Stomach smooth muscle (tissue), 2 donors: ENCODE measurements at regions not wholly inside any gene's neighbourhood (a gene's known extent, or its start where the extent isn't known, plus 50 kb on each side); places are given as distances from the start of the nearest gene placed in this dataset.

Source experiments
- H3K27ac ChIP-seq: one replicate; pipeline ENCODE4 v1.7.0; 2013; ENCODE audit warnings: mild to moderate bottlenecking, low read length, inconsistent platforms
- H3K27me3 ChIP-seq, 2 donors: one replicate each; pipeline ENCODE4 v1.7.0; 2013; ENCODE audit warnings: low read length in 2 of 2; ENCODE audit not compliant: insufficient read depth in 2 of 2, control insufficient read depth in 1 of 2
- H3K36me3 ChIP-seq, 2 donors: one replicate each; pipeline ENCODE4 v1.7.0; 2013; ENCODE audit warnings: low read length in 2 of 2; ENCODE audit not compliant: control insufficient read depth in 2 of 2, insufficient read depth in 2 of 2
- H3K4me1 ChIP-seq: one replicate; pipeline ENCODE4 v1.7.0; 2013; ENCODE audit warnings: low read length; ENCODE audit not compliant: control insufficient read depth, insufficient read depth
- H3K4me3 ChIP-seq, 2 donors: one replicate each; pipeline ENCODE4 v1.7.0; 2013; ENCODE audit warnings: low read length in 2 of 2
- H3K9ac ChIP-seq, 2 donors: one replicate each; pipeline ENCODE4 v1.7.0; 2013; ENCODE audit warnings: low read length in 2 of 2, mild to moderate bottlenecking in 1 of 2
- H3K9me3 ChIP-seq, 2 donors: one replicate each; pipeline ENCODE4 v1.7.0; 2013; ENCODE audit warnings: low read length in 2 of 2; ENCODE audit not compliant: control insufficient read depth in 2 of 2
- donor health status: healthy.
- donor health status: Pancreatic carcinoma.

- Histone ChIP-seq H3K36me3 (no peaks in the 10 kb centered on the region), H3K9me3 (no peaks in the 10 kb centered on the region), H3K4me1 (no peaks in the 10 kb centered on the region), H3K27me3 (no peaks in the 10 kb centered on the region), H3K9ac (no peak overlapping the region), H3K27ac (no peak overlapping the region), H3K4me3 (no peak overlapping the region)
Measured at GRCh38 chr20:6562111-6562510, 205.4 kb upstream of the BMP2 start.

DNA sequence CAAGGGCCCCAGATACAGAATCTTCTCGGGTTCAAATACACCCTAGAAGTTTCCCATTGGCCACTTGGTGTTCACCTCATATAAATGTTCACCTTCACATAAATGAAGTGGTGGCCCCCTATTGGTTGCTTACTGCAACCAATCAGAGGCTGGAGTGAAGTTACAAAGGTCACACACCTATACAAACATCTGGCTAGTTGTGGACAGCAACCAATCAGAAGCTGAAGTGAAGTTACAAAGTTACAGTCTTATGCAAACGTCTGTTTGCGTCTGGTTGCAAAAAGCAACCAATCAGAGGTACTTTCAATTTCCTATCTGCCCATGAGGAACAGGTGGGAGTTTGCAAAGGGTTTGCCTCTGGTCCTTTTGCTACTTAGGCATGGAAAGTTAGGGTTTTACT is 206.5 kb upstream of the BMP2 start:
- Histone ChIP-seq H3K4me3 (no peak overlapping the region), H3K9ac (no peak overlapping the region), H3K27me3 (no peaks in the 10 kb centered on the region), H3K27ac (no peak overlapping the region), H3K9me3 (no peaks in the 10 kb centered on the region), H3K36me3 (no peaks in the 10 kb centered on the region), H3K4me1 (no peaks in the 10 kb centered on the region)

GRCh38 chr20:6559791-6560190 is 207.7 kb upstream of the BMP2 start:
- no peaks in the 10 kb centered on the region for H3K4me1 ChIP-seq
- no peak overlapping the region for H3K4me3 ChIP-seq
- no peak overlapping the region for H3K27ac ChIP-seq
- H3K9me3 ChIP-seq = no peaks in the 10 kb centered on the region
- no peaks in the 10 kb centered on the region for H3K36me3 ChIP-seq
- no peaks in the 10 kb centered on the region for H3K27me3 ChIP-seq
- H3K9ac ChIP-seq = no peak overlapping the region

DNA sequence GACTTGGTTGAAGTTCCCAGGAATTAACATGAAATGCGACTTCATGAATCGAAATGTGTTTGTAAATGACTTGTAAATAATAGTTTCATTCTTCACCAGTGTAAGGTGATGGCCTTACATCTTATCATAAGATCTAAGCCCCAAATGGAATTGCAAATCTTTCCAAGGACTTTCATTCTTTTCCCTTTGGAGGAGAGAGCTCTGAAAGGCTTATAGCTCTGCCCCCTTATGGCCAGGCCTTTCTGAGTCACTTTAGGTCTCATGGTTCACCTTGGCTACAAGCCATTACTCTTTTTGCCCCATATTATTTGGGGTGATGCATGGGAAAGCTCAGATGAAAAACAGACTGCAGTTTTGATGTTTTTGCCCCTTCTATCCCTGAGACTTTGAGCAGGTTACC is 209.1 kb upstream of the BMP2 start:
- no peaks in the 10 kb centered on the region for H3K36me3 ChIP-seq
- no peaks in the 10 kb centered on the region for H3K27me3 ChIP-seq
- H3K9ac ChIP-seq = no peak overlapping the region

DNA sequence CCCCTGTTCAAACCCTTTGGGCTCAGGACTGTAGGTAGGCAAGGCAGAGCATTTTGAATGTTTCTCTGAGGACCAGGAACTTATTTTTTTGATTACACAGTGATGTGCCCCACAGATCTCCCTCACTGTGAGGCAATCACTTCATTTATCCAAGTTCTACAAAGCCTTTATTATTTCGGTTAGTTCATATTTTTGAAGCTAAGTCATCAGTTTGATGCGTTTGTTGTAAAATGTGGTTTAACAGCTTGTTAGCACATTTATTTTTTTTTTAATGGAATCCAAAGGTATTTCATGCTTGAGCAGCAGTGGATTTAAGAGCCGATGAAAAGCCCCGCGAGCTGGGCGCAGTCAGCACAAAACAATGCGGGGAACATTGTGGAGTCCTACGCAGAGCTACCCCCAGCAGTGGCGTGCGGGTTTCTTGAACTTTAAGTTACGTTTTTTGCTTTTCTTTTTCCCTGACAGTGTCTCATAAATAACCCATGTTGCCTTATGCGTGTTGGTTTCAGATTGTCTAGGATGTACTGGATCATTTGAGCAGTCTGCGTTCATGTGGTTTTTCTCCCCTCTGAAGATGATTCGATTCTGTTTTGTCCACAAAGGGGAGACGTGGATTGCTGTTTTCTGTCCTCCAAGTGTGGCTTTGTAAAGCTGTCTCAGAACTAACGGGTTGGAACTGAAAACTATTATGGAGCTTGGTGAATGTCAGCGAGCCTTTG is 233.6 kb upstream of the BMP2 start:
- no peak overlapping the region for H3K27ac ChIP-seq
- no peaks in the 10 kb centered on the region for H3K27me3 ChIP-seq
- peak overlapping the region; percentile 25 to 36 for H3K4me3 ChIP-seq
- H3K36me3 ChIP-seq = no peaks in the 10 kb centered on the region
- H3K9me3 ChIP-seq = peaks cover 0 to 3% of the 10 kb centered on the region in 2 donors
- no peak overlapping the region for H3K9ac ChIP-seq
- H3K4me1 ChIP-seq = no peaks in the 10 kb centered on the region

More for the DNA sequence above, 209.1 kb upstream of the BMP2 start:
- H3K4me1 ChIP-seq = no peaks in the 10 kb centered on the region
- no peak overlapping the region for H3K4me3 ChIP-seq
- H3K9me3 ChIP-seq = no peaks in the 10 kb centered on the region
- H3K27ac ChIP-seq = no peak overlapping the region

GRCh38 chr20:6533351-6533750 is 234.1 kb upstream of the BMP2 start:
- Histone ChIP-seq H3K4me3 (no peak overlapping the region), H3K27ac (no peak overlapping the region), H3K4me1 (no peaks in the 10 kb centered on the region)

GRCh38 chr20:6530779-6531315 is 236.6 kb upstream of the BMP2 start:
- Histone ChIP-seq H3K9ac (no peak overlapping the region), H3K4me1 (no peaks in the 10 kb centered on the region), H3K4me3 (no peak overlapping the region), H3K27ac (no peak overlapping the region), H3K9me3 (no peaks in the 10 kb centered on the region), H3K36me3 (no peaks in the 10 kb centered on the region), H3K27me3 (no peaks in the 10 kb centered on the region)

More at GRCh38 chr20:6533351-6533750, 234.1 kb upstream of the BMP2 start:
- Histone ChIP-seq H3K27me3 (no peaks in the 10 kb centered on the region), H3K9me3 (peaks cover 0 to 3% of the 10 kb centered on the region in 2 donors), H3K9ac (no peak overlapping the region), H3K36me3 (no peaks in the 10 kb centered on the region)

- H3K4me3 ChIP-seq = no peak overlapping the region
- no peaks in the 10 kb centered on the region for H3K27me3 ChIP-seq
- no peak overlapping the region for H3K9ac ChIP-seq
- H3K36me3 ChIP-seq = no peaks in the 10 kb centered on the region
- no peak overlapping the region for H3K27ac ChIP-seq
- H3K9me3 ChIP-seq = peaks cover 0 to 3% of the 10 kb centered on the region in 2 donors
- H3K4me1 ChIP-seq = no peaks in the 10 kb centered on the region
Measured at GRCh38 chr20:6530254-6530653, 237.2 kb upstream of the BMP2 start.

- Histone ChIP-seq H3K4me1 (no peaks in the 10 kb centered on the region), H3K4me3 (no peak overlapping the region), H3K27me3 (no peaks in the 10 kb centered on the region), H3K36me3 (no peaks in the 10 kb centered on the region), H3K9ac (no peak overlapping the region), H3K27ac (no peak overlapping the region), H3K9me3 (peaks cover 0 to 7% of the 10 kb centered on the region in 2 donors)
Measured at GRCh38 chr20:6525447-6526303, 241.8 kb upstream of the BMP2 start.

DNA sequence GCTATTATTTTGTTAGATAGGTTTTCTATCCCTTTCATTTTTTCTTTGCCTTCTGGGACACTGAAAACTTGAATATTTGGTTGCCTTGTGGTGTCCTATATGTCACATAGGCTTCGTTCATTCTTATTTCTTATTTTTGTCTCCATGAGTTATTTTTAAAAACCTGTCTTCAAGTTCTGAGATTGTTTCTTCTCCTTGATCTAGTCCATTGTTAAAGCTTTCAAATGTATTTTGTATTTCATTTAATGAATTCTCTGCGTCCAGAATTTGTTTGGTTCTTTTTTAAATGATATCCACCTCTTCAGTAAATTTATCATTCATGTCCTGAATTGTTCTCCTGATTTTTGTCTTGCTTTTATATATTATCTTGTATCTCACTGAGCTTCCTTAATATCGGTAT is 243.2 kb upstream of the BMP2 start:
- Histone ChIP-seq H3K9me3 (peaks cover 0 to 7% of the 10 kb centered on the region in 2 donors), H3K27ac (no peak overlapping the region), H3K4me1 (no peaks in the 10 kb centered on the region), H3K36me3 (no peaks in the 10 kb centered on the region), H3K27me3 (no peaks in the 10 kb centered on the region), H3K9ac (no peak overlapping the region), H3K4me3 (no peak overlapping the region)
